Ramos (cell line): ENCODE measurements at regions not wholly inside any gene's neighbourhood (a gene's known extent, or its start where the extent isn't known, plus 50 kb on each side); places are given as distances from the start of the nearest gene placed in this dataset.
"Not testable (repeated sequence)": the region's sequence is repeated elsewhere in the genome, so short reads cannot be mapped to it uniquely, and the experiment has no call there.

Experiments
- in situ Hi-C: fragments of 300-500 bp; cut with MboI; formaldehyde crosslinking; loops from one replicate; pipeline ENCODE4 v1.14.3; 2022; ENCODE audit warnings: low sequenced_read_pairs; ENCODE audit not compliant: unreplicated experiment

- in situ Hi-C loops = no loop called here
These were observed 157.8 kb downstream of the PDCD6IP start for GRCh38 chr3:33956206-33956605.

GRCh38 chr3:33956776-33957175 is 158.3 kb downstream of the PDCD6IP start:
- in situ Hi-C loops = no loop called here

- in situ Hi-C loops = no loop called here
These were observed 158.7 kb downstream of the PDCD6IP start for GRCh38 chr3:33957176-33957575.

GRCh38 chr3:33958661-33959060 is 160.2 kb downstream of the PDCD6IP start:
- in situ Hi-C loops = no loop called here

- in situ Hi-C loops = no loop called here
These were observed 164.0 kb downstream of the PDCD6IP start for GRCh38 chr3:33962396-33962795.

DNA sequence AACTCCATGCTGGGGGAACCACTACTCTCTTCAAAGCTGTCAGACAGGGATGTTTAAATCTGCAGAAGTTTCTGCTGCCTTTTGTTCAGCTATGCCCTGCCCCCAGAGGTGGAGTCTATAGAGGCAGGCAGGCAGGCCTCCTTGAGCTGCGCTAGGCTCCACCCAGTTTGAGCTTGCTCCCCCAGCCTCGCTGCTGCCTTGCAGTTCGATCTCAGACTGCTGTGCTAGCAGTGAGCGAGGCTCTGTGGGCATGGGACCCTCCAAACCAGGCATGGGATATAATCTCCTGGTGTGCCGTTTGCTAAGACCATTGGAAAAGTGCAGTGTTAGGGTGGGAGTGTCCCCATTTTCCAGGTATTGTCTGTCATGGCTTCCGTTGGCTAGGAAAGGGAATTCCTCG is 171.8 kb downstream of the PDCD6IP start:
- in situ Hi-C loops = not testable (repeated sequence)

GRCh38 chr3:33971055-33971454 is 172.6 kb downstream of the PDCD6IP start:
- in situ Hi-C loops = no loop called here

DNA sequence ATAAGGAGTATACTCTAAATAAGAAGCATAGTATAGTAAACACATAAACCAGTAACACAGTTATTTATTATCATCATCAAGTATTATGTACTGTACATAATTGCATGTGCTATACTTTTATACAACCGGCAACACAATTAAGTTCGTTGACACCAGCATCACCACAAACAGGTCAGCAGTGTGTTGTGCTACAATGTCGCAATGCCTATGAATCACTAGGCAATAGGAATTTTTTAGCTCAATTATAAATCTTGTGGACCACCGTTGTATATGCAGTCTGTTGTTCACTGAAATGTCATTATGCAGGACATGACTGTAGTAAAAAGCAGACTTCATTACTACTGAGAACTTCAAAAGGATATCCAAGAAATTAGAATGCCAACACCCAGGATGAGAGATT is 177.0 kb downstream of the PDCD6IP start:
- in situ Hi-C loops = no loop called here

GRCh38 chr3:33977227-33977626 is 178.8 kb downstream of the PDCD6IP start:
- in situ Hi-C loops = no loop called here

DNA sequence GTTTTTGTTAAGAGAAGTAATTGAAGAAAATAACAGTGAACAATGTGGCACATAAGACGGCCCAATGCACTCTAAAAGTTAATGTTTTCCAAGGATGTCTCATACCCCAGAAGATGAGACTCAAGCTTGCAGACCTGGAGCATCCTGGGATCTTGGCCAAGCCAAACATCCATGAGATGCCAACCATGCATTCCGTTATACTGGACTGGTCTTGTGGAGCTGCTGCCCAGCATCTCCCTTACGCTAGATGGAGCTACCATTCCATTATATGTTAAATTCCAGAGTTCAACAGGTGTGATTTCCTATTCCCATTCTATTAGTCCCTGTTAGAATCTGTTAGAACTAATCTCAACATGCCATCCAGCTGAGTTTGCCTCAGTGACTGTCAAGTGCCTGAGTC is 181.8 kb downstream of the PDCD6IP start:
- in situ Hi-C loops = no loop called here

DNA sequence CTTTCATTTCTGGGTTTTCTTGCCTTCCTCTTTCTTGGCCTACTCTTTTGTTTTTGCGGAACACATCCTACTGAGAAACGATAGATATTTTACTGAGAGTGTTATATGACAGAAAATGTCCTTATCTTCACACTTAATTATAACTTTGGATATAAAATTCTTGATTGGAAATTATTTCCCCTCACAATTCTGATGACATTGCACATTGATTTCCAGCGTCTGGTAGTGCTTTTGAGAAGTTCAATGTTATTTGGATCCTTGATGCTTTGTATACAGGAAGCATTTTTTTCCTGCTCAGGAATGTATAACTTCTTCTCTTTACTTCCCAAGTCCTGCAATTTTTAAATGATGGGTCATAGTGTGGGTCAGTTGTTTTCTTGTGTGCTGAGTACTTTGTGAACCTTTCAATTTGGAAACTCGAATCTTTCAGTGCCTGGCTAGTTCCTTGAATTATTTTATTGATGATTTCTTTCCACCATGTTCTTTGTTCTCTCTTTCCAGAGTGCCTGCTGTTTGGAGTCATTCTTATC is 183.9 kb downstream of the PDCD6IP start:
- in situ Hi-C loops = no loop called here

DNA sequence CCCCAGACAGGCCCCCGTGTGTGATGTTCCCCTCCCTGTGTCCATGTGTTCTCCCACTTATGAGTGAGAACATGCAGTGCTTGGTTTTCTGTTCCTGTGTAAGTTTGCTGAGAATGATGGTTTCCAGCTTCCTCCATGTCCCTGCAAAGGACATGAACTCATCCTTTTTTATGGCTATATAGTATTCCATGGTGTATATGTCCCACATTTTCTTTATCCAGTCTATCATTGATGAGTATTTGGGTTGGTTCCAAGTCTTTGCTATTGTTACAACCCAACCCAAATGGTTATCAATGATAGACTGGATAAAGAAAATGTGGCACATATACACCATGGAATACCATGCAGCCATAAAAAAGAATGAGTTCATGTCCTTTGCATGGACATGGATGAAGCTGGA is 184.5 kb downstream of the PDCD6IP start:
- in situ Hi-C loops = not testable (repeated sequence)

- in situ Hi-C loops = no loop called here
These were observed 190.8 kb downstream of the PDCD6IP start for GRCh38 chr3:33989229-33989628.

GRCh38 chr3:33991673-33992072 is 193.2 kb downstream of the PDCD6IP start:
- in situ Hi-C loops = no loop called here

DNA sequence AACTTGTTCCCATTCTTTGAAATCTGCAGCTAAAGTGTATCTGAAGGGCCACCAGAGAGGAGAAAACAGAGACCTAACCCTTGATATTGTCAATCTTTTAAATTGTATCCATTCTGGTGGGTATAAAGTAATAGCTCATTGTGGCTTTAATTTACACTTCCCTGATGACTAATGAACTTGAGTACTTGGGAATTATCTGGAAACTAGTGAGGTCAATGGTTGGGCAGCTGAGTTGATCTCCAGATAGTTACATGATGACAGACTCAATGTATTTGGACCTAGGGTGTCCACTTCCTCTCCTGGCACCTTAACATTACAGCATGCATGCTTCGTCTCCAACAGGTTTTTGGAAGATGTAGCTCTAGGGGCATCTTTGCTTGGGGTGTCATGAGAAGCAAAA is 195.2 kb downstream of the PDCD6IP start:
- in situ Hi-C loops = no loop called here

DNA sequence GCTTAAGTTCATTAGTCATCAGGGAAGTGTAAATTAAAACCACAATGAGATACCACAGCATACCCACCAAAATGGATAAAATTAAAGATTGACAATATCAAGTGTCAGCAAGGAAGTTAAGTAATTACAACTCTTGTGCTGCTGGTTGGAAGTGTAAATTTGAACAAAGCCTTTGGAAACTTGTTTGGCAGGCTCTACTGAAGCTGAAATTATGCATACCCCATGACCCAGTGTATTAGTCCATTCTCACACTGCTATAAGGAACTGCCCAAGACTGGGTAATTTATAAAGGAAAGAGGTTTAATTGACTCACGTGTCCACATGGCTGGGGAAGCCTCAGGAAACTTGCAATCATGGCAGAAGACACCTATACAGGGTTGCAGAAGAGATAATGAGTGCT is 196.1 kb downstream of the PDCD6IP start:
- in situ Hi-C loops = no loop called here

DNA sequence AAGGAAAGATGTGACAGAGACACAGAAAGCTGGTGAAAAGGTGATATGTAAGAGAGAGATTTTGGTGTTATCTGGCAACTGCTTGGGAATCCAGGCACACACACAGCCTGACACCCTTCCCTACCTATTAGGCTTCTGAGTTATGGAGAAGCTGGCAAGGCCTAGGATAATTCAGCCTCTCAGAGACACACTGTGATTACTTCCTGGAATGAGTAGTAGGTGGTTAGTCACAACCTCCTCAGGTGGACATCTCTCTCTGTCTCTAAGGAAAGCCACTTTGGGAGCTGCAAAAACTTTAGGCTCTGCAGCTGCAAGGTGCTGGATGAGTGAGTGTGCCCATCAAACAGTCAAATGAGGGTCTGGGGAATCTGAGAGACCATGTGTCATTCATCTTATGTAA is 201.9 kb downstream of the PDCD6IP start:
- in situ Hi-C loops = no loop called here

DNA sequence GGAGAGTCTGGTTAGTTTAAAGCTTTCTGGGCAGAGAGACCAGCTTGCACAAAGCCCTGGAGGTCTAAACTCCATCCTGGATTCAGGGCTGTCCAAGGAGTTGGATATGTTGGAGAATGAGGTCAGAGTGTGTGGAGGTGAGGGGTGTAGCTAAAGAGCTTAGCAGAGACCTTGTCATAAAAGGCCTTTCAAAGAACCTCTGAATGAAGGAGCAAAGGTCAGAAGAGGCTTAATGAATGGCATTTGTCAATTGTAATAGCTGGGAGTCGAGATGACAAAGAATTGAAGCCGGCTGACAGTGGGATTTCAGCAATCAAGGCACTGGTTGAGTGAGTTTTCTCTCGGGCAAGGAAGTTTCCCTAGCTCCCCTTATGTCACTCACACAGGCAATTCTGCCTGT is 202.6 kb downstream of the PDCD6IP start:
- in situ Hi-C loops = no loop called here

- in situ Hi-C loops = no loop called here
These were observed 203.6 kb downstream of the PDCD6IP start for GRCh38 chr3:34001990-34002389.

DNA sequence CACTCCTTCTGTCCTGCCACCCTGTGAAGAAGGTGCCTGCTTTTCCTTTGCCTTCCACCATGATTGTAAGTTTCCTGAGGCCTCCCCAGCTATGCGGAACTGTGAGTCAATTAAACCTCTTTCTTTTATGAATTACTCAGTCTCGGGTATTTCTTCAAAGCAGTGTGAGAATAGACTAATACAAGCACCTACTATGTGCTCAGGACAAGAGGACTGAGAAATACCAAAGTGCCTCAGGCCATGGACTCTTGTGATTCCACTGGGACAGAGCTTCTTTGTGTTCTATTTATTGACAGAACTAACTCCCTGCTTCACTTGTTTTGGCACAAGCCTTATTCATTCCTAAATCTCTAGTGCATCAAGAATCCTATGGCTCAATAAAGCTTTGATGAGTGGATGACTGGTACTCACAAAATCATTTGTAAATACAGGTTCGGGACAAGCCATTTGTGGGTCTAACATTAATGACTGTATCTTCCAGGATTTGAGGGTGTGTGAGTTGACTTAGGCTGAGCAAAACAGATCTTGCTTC is 204.2 kb downstream of the PDCD6IP start:
- in situ Hi-C loops = no loop called here

GRCh38 chr3:34005886-34006285 is 207.5 kb downstream of the PDCD6IP start:
- in situ Hi-C loops = no loop called here

- in situ Hi-C loops = no loop called here
These were observed 209.8 kb downstream of the PDCD6IP start for GRCh38 chr3:34008191-34008590.
